ENCODE measurements at regions not wholly inside any gene's neighbourhood (a gene's known extent, or its start where the extent isn't known, plus 50 kb on each side); places are given as distances from the start of the nearest gene placed in this dataset.
"Not testable (repeated sequence)": the region's sequence is repeated elsewhere in the genome, so short reads cannot be mapped to it uniquely, and the experiment has no call there.

- ATAC-seq = no peak
Measured at GRCh38 chr5:103886826-103887225, 324.2 kb upstream of the NUDT12 start.

DNA sequence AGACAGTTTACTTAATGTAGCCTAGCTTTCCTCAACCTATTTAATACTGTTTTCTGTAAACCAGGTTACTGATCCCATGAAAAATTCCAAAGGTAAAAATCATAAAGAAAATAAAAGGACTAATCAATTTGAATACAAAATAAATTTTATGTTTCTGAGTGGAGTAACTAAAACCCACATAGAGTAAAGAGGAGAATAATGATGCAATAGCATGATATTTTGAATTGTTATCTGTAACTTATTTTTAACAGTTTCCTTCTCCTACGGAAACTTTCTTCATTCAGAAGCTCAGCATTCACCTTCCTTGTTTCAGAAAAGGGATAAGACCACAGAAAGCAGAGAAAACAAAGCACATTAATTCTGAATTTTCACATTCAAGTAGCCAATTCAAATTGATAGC, 320.6 kb upstream of the NUDT12 start:
- ATAC-seq = no peak

- ATAC-seq = no peak
Measured at GRCh38 chr5:103881560-103881959, 319.0 kb upstream of the NUDT12 start.

- no peak for ATAC-seq
Measured at GRCh38 chr5:103867857-103868598, 305.4 kb upstream of the NUDT12 start.

DNA sequence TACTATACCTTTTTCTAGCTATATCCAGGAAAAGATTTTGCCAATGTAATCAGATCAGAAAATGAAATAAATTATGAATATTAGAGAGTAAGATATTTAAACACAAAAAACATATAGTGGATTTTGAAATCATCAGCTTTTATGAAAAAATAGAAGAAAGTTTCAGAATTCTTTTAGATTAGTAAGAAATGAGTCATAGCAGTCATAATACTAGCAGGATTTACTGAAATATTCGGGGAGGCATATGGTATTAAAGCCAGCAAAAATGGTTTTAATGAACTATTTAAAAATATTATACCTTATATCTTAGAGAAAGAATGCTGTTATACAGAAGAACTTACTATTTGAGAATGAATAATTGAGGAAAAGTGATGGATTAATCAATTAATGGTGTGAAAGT, 303.6 kb upstream of the NUDT12 start:
- ATAC-seq = no peak

GRCh38 chr5:103862398-103862797, 299.8 kb upstream of the NUDT12 start:
- ATAC-seq = no peak

DNA sequence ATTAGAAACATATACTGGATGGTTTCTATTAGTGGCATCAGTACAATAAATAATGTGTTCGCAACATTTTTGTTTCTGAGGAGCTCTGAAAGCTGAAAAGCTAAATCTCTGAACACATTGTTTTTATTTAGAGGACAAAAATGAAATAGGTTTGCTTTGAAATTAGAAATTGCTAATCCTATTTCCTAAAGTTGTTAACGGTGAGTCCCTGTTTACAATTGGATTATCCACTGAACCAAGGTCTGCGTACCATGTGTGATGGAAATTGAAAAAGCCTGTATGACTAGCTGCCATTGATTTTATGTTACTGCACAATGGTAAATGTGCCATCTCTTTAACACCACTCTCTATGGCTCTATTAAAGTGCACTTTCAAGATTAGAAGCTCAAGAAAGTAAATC, 297.7 kb upstream of the NUDT12 start:
- no peak for ATAC-seq

- not testable (repeated sequence) for ATAC-seq
Measured at GRCh38 chr5:103858367-103858766, 295.8 kb upstream of the NUDT12 start.

- ATAC-seq = no peak
Measured at GRCh38 chr5:103851091-103851490, 288.5 kb upstream of the NUDT12 start.

GRCh38 chr5:103849934-103850333, 287.3 kb upstream of the NUDT12 start:
- ATAC-seq = no peak

- ATAC-seq = no peak
Measured at GRCh38 chr5:103847060-103847459, 284.5 kb upstream of the NUDT12 start.

- no peak for ATAC-seq
Measured at GRCh38 chr5:103842936-103843335, 280.3 kb upstream of the NUDT12 start.

DNA sequence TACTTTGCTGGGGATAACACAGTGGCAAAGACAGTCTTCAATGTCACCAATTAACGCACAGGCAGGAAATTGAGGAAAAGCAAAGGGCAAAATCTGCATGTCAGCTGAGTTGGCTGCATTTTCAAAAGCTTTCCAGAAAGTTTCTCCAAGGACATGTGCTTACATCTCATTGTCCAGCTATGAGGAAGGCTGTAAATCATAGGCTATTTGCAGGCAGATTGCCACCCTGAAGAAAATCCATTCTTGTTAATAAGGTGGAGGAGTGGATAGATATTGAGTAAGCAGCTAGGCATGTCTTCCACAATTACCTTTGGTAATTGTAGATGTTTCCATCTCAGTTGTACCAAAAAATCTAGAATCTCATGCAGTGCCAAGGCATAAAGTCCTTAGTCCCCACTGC, 278.0 kb upstream of the NUDT12 start:
- ATAC-seq = no peak

DNA sequence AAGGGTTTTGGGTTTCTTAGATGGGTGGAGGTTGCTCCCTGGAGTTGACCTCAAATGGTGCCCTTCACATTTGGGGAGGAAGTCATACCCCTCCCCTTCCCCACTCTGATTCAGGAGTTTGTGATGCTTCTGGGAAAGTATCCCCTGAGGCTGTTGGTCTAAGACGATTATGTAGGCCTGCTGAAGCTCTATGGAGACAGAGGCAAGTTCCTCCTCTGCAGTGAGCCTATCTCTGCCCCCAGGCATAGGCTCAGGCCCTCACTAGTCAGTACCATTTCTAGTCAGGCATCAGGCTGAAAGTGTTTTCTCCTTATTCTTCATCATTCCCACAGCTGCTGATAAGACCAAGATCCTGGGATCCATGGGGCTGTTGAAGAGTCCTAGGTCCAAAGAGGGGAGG, 271.6 kb upstream of the NUDT12 start:
- no peak for ATAC-seq

DNA sequence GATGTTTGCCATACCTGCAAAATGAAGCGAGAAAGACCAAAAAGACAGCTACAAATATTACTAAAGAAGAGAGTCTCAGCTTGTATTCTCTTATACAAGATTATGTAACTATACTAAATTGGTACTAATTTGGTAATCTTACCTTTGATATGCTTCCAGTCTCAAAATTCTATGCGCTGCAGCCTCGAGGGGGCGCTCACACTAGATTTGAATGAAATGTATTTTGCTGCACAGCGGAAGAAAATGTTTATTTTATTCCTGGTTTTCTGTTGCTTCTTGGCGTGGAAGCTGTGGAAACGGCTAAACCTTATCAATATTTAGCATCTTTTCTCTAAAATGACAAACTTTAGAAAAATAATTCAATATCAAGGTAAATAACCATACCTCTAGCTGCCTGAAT, 267.0 kb upstream of the NUDT12 start:
- no peak for ATAC-seq

DNA sequence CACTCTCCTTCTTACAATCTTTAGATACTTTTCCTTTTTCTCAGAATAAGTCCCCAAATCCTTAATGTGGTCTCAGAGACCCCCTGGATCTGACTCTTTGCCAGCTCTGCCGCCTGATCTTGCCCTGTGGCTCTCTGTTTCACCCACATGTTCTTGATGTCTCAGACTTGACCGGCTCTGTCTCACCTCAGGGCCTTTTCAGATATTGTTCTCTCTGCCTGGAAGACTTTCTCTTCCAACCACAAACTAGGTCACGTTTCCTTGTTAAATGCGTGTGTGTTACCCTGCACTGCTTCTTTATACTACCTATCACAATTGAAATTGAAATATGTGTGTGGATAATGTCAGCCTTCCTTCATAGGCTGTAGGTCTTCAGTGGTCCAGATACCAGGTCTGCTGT, 265.4 kb upstream of the NUDT12 start:
- ATAC-seq = no peak

DNA sequence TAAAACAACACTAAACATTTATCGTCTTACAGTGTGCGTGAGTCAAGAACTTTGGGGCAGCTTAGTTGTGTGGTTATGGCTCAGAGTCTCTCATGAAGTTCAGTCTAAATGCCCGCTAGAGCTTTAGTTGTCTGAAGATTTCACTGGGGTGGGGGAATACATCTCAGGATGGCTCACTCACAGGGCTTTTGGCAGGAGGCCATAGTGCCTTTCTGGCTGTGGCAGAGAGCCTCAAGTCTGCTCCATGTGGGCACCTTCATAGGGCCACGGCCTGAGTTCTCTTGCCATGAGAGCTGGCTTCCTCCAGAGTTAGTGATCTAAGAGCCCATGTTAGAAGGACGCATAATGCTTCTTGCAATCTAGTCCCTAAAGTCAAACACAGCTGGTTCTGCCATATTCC, 258.8 kb upstream of the NUDT12 start:
- no peak for ATAC-seq

- ATAC-seq = peak; percentile 55
Measured at GRCh38 chr5:103808464-103809106, 246.0 kb upstream of the NUDT12 start.

GRCh38 chr5:103804711-103805110, 242.1 kb upstream of the NUDT12 start:
- ATAC-seq = no peak

DNA sequence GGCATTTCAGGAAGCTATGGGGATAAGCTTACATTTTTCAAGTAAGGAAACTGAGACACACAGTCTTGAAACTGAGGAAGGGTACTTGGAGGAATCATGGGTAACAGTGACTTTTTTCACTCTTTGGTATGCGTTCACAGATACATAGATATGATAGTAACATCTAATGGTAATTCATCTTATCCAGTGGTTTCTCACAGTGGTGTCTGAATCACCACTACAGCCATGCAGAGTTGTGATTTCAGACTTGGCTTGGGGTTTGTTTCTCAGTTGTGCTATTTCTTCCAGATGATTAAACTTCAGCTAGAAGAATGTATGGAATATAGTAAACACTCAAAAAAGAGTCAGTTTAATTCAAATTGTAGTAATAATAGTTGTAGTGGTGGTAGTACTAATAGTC, 239.1 kb upstream of the NUDT12 start:
- ATAC-seq = no peak

DNA sequence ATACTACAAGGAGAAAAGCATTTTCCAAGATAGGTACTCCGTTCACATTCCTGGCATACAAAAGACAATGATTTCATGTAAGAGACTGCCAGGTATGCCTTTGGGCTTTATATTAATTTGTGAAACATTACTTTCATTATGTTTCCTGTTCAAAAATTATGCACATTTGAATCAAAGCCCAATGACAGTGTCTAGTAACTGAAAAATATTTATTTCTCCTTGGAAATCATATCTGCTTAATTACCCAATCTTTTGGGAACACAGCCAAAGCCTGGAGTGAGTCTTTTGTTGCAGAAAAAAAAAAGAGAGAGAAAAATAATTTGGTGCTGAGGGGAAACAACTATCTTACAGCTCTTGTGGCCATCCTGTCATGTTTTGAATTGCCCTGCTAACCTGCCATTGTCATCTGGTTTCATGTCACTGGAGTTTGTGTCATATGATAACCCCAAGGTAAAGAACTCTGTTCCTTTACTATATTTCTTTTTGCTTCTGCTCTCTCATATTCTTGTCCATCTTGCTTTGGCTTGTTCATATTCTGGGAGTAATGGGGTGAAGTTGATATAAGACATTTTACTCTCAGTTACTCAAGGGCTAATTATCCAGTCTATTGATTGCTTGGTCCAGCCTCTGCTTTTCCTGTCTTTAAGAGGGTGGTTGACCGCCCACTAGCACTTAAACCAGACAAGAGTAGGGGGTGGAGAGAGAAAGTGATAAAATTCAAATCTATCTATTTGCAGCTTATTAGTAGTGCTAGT, 238.3 kb upstream of the NUDT12 start:
- no peak for ATAC-seq

- no peak for ATAC-seq
Measured at GRCh38 chr5:103793595-103794182, 231.1 kb upstream of the NUDT12 start.

GRCh38 chr5:103785569-103785968, 223.0 kb upstream of the NUDT12 start:
- no peak for ATAC-seq
